ENCODE measurements at regions not wholly inside any gene's neighbourhood (a gene's known extent, or its start where the extent isn't known, plus 50 kb on each side); places are given as distances from the start of the nearest gene placed in this dataset.
A peak's percentile ranks its signal among the peaks of the same experiment; 100 is the strongest.

DNA sequence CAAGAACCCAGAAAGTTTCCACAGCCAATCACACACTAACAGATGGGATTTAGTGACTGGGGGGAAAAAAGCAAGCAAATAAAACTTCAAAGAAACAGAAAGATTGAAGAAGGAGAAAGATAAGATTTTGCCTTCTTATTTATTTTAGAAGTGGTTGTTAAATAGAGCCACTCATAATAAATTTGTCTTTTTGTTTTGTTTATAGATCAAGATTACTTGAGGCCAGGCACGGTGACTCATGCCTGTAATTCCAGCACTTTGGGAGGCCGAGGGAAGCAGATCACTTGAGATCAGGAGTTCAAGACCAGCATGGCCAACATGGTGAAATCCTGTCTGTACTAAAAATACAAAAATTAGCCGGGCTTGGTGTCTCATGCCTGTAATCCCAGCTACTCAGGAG lies 94.9 kb upstream of the RANBP3L start:
- Histone ChIP-seq H3K27me3 (no peaks in the 10 kb centered on the region), H3K36me3 (no peaks in the 10 kb centered on the region), H3K27ac (peak overlapping the region in 1 of 2 donors; percentile 4), H3K4me1 (no peaks in the 10 kb centered on the region), H3K4me3 (no peak overlapping the region), H3K9me3 (no peaks in the 10 kb centered on the region)
- intact Hi-C loops (cut with DNase I; ENCODE audit: low total_unique reads), result no loop called here
- DNase-seq, result peak in 1 of 2 donors; percentile 21
- no peak for TF ChIP-seq POLR2A (IDR thresholded peaks at IDR 0.05)
- TF ChIP-seq, protein P1, sequence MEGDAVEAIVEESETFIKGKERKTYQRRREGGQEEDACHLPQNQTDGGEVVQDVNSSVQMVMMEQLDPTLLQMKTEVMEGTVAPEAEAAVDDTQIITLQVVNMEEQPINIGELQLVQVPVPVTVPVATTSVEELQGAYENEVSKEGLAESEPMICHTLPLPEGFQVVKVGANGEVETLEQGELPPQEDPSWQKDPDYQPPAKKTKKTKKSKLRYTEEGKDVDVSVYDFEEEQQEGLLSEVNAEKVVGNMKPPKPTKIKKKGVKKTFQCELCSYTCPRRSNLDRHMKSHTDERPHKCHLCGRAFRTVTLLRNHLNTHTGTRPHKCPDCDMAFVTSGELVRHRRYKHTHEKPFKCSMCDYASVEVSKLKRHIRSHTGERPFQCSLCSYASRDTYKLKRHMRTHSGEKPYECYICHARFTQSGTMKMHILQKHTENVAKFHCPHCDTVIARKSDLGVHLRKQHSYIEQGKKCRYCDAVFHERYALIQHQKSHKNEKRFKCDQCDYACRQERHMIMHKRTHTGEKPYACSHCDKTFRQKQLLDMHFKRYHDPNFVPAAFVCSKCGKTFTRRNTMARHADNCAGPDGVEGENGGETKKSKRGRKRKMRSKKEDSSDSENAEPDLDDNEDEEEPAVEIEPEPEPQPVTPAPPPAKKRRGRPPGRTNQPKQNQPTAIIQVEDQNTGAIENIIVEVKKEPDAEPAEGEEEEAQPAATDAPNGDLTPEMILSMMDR (IDR thresholded peaks at IDR 0.05), result no peak

DNA sequence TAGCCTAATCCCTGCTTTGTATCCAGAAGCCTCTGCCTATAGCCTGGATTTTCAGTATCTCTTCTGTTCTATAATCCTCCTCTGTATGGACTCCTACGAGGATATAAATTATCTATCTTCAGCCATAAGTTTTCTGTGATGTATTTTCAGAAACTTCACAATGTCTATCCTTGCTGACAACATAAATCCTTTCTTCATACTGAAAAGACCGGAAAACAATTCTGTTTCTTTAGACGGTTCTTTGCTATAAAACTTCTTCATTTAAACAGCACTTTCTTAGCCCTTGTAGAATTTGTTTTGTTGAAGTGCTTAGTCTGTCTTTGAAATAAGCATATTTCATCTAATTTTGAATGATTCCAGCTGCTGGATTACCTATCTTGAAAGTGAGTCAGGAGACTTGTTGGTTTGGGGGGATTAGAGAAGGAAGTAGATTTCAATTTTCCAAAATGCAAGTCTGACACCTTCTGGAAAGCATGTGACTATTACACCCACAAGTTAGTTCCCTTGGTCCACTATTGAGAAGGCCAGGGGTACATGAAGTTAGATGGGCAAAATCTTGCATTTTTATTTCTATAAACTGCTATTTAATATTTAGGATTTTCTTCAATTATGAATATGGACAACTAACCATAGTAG lies 96.3 kb upstream of the RANBP3L start:
- H3K4me1 ChIP-seq, result no peaks in the 10 kb centered on the region
- no peak for TF ChIP-seq POLR2A (IDR thresholded peaks at IDR 0.05)
- TF ChIP-seq, protein P1 (IDR thresholded peaks at IDR 0.05), result peak; percentile 39 to 60 (median 55)

DNA sequence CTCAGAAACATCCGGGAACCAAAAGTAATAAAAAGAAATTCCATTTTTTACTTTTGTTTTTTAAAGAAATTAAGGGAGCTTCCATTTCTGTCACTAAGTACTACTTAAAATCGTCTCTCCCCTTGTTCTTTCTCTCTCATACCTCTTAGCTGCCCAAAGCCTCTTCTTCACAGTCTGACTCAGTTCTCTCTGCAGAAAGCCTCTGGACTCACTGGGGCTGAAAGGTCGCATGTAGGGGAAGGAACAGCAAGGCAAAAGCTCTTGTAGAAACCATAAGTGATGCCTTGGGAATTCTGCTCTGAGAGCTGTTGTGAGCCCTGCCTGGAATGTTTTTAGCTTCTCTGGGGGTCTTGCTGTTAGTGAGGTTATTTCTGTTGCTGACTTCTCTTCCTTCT lies 100.8 kb upstream of the RANBP3L start:
- no peak for DNase-seq
- no peak overlapping the region for H3K4me3 ChIP-seq
- H3K27me3 ChIP-seq, result no peaks in the 10 kb centered on the region
- intact Hi-C loops (cut with DNase I; ENCODE audit: low total_unique reads), result no loop called here
- no peaks in the 10 kb centered on the region for H3K9me3 ChIP-seq
- H3K27ac ChIP-seq, result no peak overlapping the region
- H3K36me3 ChIP-seq, result no peaks in the 10 kb centered on the region
- no peaks in the 10 kb centered on the region for H3K4me1 ChIP-seq
- TF ChIP-seq, protein P1 (IDR thresholded peaks at IDR 0.05), result no peak
- TF ChIP-seq POLR2A (IDR thresholded peaks at IDR 0.05), result no peak

More for the DNA sequence above, 96.3 kb upstream of the RANBP3L start:
- no peaks in the 10 kb centered on the region for H3K27me3 ChIP-seq
- no peaks in the 10 kb centered on the region for H3K36me3 ChIP-seq
- DNase-seq, result no peak
- no peak overlapping the region for H3K27ac ChIP-seq
- H3K9me3 ChIP-seq, result no peaks in the 10 kb centered on the region
- intact Hi-C loops (cut with DNase I; ENCODE audit: low total_unique reads), result no loop called here
- no peak overlapping the region for H3K4me3 ChIP-seq

DNA sequence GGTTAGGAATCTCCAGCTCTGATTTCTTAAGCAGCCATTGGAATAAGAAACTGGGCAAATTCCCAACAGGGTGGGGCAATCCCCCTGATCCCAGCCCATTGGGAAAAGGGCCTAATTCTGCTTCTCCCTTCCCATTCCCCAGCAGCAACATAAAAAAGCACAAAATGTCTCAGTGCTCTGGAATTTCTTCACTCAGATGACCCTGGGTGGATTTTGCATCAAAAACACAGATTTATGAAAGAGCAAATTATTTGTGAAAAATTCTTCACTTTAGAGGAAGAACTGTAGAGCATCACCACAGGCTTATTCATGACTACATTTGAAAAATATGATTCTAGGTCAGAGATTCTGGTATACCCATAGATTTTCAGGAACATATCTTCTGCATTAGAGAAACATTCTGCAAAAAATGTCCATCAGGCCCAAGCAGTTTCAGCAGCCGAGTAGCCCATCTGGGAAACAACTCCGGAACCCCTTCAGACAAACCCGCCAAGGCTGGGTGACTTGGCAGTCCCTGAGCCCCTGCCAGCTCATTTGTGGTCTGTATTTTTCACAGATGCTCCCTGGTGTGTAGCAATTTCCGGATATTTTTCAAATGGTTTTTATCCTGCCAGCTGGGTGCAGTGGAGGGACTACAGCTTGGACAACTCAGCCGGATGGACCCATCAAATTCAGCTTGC lies 102.1 kb upstream of the RANBP3L start:
- Histone ChIP-seq H3K27ac (peak overlapping the region; percentile 48 to 53), H3K9me3 (no peaks in the 10 kb centered on the region), H3K36me3 (no peaks in the 10 kb centered on the region), H3K4me1 (no peaks in the 10 kb centered on the region), H3K4me3 (no peak overlapping the region), H3K27me3 (no peaks in the 10 kb centered on the region)
- intact Hi-C loops (cut with DNase I; ENCODE audit: low total_unique reads), result no loop called here
- DNase-seq, result peak; percentile 67 to 69
- no peak for TF ChIP-seq POLR2A (IDR thresholded peaks at IDR 0.05)
- TF ChIP-seq, protein P1 (IDR thresholded peaks at IDR 0.05), result no peak

DNA sequence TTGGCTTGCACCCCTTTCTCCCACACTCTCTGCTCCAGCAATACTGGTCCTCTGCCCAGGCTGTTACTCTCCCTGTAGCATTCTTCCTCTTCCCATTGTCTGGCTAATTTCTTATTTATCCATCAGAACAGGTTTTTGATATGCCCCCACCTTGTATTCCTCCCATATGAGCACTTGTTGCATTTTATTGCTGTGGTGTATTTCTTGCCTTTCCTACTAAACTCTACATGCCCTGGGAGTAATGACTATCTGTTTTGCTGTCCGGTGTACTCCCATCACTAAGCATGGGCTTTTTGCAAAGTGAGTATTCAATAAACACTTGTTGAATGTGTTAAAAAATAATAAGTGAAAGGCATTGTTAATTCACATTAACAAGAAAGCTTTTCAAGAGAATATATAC lies 104.3 kb upstream of the RANBP3L start:
- intact Hi-C loops (cut with DNase I; ENCODE audit: low total_unique reads), result no loop called here
- no peak for TF ChIP-seq POLR2A (IDR thresholded peaks at IDR 0.05)
- TF ChIP-seq, protein P1 (IDR thresholded peaks at IDR 0.05), result no peak
- H3K27ac ChIP-seq, result no peak overlapping the region
- DNase-seq, result no peak
- H3K27me3 ChIP-seq, result no peaks in the 10 kb centered on the region
- H3K36me3 ChIP-seq, result no peaks in the 10 kb centered on the region
- no peak overlapping the region for H3K4me3 ChIP-seq
- H3K9me3 ChIP-seq, result no peaks in the 10 kb centered on the region
- H3K4me1 ChIP-seq, result no peaks in the 10 kb centered on the region

All from uterus (tissue), 3 donors.